Erythroblast (primary cell): ENCODE measurements at regions not wholly inside any gene's neighbourhood (a gene's known extent, or its start where the extent isn't known, plus 50 kb on each side); places are given as distances from the start of the nearest gene placed in this dataset.

ENCODE experiments used
- DNase-seq, 2 experiments: peaks; one replicate each; lab custom pipeline; 2025; lab: John Stamatoyannopoulos, UW
- GATA1 ChIP-seq: IDR thresholded peaks from 2 replicates; pipeline ENCODE4 v1.6.1; 2011; ENCODE audit warnings: low read depth, mild to moderate bottlenecking, control low read depth, low read length, moderate library complexity
- POLR2A ChIP-seq: IDR thresholded peaks from 2 replicates; pipeline ENCODE4 v1.6.1; 2011; ENCODE audit warnings: mild to moderate bottlenecking, low read length

- DNase-seq = no peak
- no peak for TF ChIP-seq POLR2A
- no peak for TF ChIP-seq GATA1
These were observed 59.4 kb upstream of the HPCAL1 start for GRCh38 chr2:10242998-10243925.

GRCh38 chr2:10243926-10244270, 58.8 kb upstream of the HPCAL1 start:
- no peak for DNase-seq
- TF ChIP-seq GATA1 (no peak), POLR2A (no peak)

- no peak for DNase-seq
- TF ChIP-seq POLR2A = no peak
- no peak for TF ChIP-seq GATA1
These were observed 57.7 kb upstream of the HPCAL1 start for GRCh38 chr2:10245021-10245420.

GRCh38 chr2:10245661-10246060, 57.0 kb upstream of the HPCAL1 start:
- no peak for DNase-seq
- TF ChIP-seq POLR2A (no peak), GATA1 (no peak)

GRCh38 chr2:10246370-10246769, 56.3 kb upstream of the HPCAL1 start:
- no peak for DNase-seq
- TF ChIP-seq POLR2A (no peak), GATA1 (no peak)

GRCh38 chr2:10246831-10247230, 55.9 kb upstream of the HPCAL1 start:
- DNase-seq = no peak
- no peak for TF ChIP-seq GATA1
- no peak for TF ChIP-seq POLR2A

GRCh38 chr2:10249798-10250197, 52.9 kb upstream of the HPCAL1 start:
- DNase-seq = no peak
- no peak for TF ChIP-seq GATA1
- no peak for TF ChIP-seq POLR2A

- TF ChIP-seq POLR2A (no peak), GATA1 (no peak)
These were observed 50.5 kb upstream of the HPCAL1 start for GRCh38 chr2:10252224-10252623.

GRCh38 chr2:10252661-10253060, 50.0 kb upstream of the HPCAL1 start:
- no peak for DNase-seq
- TF ChIP-seq GATA1 (no peak), POLR2A (no peak)

More at GRCh38 chr2:10252224-10252623, 50.5 kb upstream of the HPCAL1 start:
- no peak for DNase-seq
